ENCODE measurements at regions not wholly inside any gene's neighbourhood (a gene's known extent, or its start where the extent isn't known, plus 50 kb on each side); places are given as distances from the start of the nearest gene placed in this dataset.

DNA sequence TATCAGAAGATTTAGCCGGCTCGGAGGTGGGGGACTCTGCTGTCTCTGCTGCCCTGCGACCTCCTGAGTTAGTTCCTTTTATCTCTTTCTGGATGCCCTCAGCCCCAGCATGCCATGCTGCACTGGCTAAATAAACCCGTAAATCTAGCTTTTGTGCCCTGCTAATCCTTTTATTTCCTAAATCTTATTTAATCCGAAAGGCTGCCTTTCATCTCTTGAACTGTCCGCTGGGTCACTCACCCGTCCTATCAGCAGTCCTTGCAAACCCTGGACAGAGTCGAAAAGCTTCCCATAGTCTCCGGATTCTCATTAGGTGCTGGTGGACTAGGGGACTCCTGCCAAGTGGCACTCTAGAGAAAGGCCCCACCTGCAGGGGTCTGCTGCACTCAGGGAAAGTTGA, 122.0 kb upstream of the APCDD1 start:
- 63% methylated on average over 9 of the region's 9 CpGs for WGBS (ENCODE audit: low lambda C conversion rate, missing lambda C conversion rate)
- no peaks in the 10 kb centered on the region for H3K9me2 ChIP-seq (replicated peaks; ENCODE audit: insufficient read depth)
- TF ChIP-seq CTCF (IDR thresholded peaks at IDR 0.05; ENCODE audit: poor library complexity) = no peak
- H2AFZ ChIP-seq = no peak overlapping the region
- no peak overlapping the region for H3K27ac ChIP-seq
- H3K4me2 ChIP-seq = no peak overlapping the region
- no peak for DNase-seq (ENCODE audit: low spot score)
- H3K79me2 ChIP-seq = no peaks in the 10 kb centered on the region
- H3K4me3 ChIP-seq = no peak overlapping the region
- H3K4me1 ChIP-seq (ENCODE audit: insufficient read depth) = no peaks in the 10 kb centered on the region
- H3K9me3 ChIP-seq (ENCODE audit: low read depth) = no peaks in the 10 kb centered on the region
- H4K20me1 ChIP-seq (ENCODE audit: insufficient read depth, poor library complexity, severe bottlenecking) = no peaks in the 10 kb centered on the region
- no peaks in the 10 kb centered on the region for H3K36me3 ChIP-seq (replicated peaks; ENCODE audit: insufficient read depth, low read depth)
- no peaks in the 10 kb centered on the region for H3K27me3 ChIP-seq

- no peak overlapping the region for H3K4me3 ChIP-seq
- no peak for DNase-seq (ENCODE audit: low spot score)
Measured at GRCh38 chr18:10336749-10337350, 117.6 kb upstream of the APCDD1 start.

DNA sequence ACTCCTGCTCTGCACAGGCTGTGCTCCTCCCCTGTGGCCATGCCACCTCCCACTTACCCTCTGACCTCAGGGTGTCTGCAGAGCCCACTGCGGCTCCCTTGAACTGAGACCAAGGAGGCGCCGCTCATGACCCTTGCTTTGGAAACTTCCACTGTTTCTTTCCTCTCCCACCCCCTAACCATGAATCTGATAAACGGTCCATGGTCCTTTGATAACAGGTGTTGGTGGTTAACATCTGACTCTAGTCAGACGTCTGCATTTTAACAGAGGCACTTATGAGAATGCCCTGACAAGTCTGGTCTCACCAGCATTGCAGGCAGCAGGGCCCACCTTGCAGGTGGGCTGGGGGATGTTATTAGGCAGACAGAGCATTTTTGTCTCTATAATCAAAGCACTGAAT, 113.6 kb upstream of the APCDD1 start:
- no peaks in the 10 kb centered on the region for H3K79me2 ChIP-seq
- H2AFZ ChIP-seq = no peak overlapping the region
- H3K4me3 ChIP-seq = no peak overlapping the region
- no peaks in the 10 kb centered on the region for H3K9me2 ChIP-seq (replicated peaks; ENCODE audit: insufficient read depth)
- H3K27ac ChIP-seq = no peak overlapping the region
- H3K4me1 ChIP-seq (ENCODE audit: insufficient read depth) = peaks cover 5% of the 10 kb centered on the region
- H3K27me3 ChIP-seq = no peaks in the 10 kb centered on the region
- H3K4me2 ChIP-seq = no peak overlapping the region
- H3K9me3 ChIP-seq (ENCODE audit: low read depth) = no peaks in the 10 kb centered on the region
- H3K36me3 ChIP-seq (replicated peaks; ENCODE audit: insufficient read depth, low read depth) = no peaks in the 10 kb centered on the region
- H4K20me1 ChIP-seq (ENCODE audit: insufficient read depth, poor library complexity, severe bottlenecking) = no peaks in the 10 kb centered on the region
- WGBS (ENCODE audit: low lambda C conversion rate, missing lambda C conversion rate) = 84% methylated on average over 5 of the region's 5 CpGs
- TF ChIP-seq EZH2 (IDR thresholded peaks at IDR 0.05; ENCODE audit: borderline replicate concordance) (no peak), EZH2phosphoT487 (IDR thresholded peaks at IDR 0.05; ENCODE audit: low read depth, severe bottlenecking, unreplicated experiment) (no peak), CTCF (IDR thresholded peaks at IDR 0.05; ENCODE audit: poor library complexity) (no peak)
- no peak for DNase-seq (ENCODE audit: low spot score)

More at GRCh38 chr18:10336749-10337350, 117.6 kb upstream of the APCDD1 start:
- Histone ChIP-seq H2AFZ (no peak overlapping the region), H3K4me1 (ENCODE audit: insufficient read depth) (peaks cover 2% of the 10 kb centered on the region), H4K20me1 (ENCODE audit: insufficient read depth, poor library complexity, severe bottlenecking) (no peaks in the 10 kb centered on the region), H3K27ac (no peak overlapping the region), H3K27me3 (no peaks in the 10 kb centered on the region), H3K36me3 (replicated peaks; ENCODE audit: insufficient read depth, low read depth) (no peaks in the 10 kb centered on the region), H3K79me2 (no peaks in the 10 kb centered on the region), H3K9me3 (ENCODE audit: low read depth) (no peaks in the 10 kb centered on the region), H3K9me2 (replicated peaks; ENCODE audit: insufficient read depth) (no peaks in the 10 kb centered on the region), H3K4me2 (no peak overlapping the region)
- WGBS (ENCODE audit: low lambda C conversion rate, missing lambda C conversion rate) = 88% methylated on average over 14 of the region's 14 CpGs
- TF ChIP-seq EZH2phosphoT487 (IDR thresholded peaks at IDR 0.05; ENCODE audit: low read depth, severe bottlenecking, unreplicated experiment) (no peak), EZH2 (IDR thresholded peaks at IDR 0.05; ENCODE audit: borderline replicate concordance) (no peak)

DNA sequence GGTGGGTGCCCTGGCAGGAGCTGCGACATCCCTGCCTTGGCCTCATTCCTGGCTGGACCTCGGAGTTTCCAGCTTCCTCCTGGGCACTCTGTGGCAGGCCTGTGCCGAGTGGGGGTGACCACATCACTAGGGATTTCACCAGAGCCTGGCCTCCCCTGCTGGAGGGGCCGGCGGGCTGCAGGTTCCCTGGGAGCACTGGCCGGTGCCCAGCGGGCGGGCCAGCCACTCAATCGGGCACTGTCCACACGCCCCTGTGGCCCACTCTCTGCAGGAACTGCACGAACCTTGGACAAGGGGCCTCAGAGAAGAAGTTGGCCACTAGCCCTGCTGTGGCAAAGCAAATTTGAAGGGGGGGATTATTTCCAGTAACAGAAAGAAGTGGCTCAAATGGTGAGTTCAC, 110.7 kb upstream of the APCDD1 start:
- H3K36me3 ChIP-seq (replicated peaks; ENCODE audit: insufficient read depth, low read depth) = no peaks in the 10 kb centered on the region
- TF ChIP-seq EZH2phosphoT487 (IDR thresholded peaks at IDR 0.05; ENCODE audit: low read depth, severe bottlenecking, unreplicated experiment) (no peak), CTCF (IDR thresholded peaks at IDR 0.05; ENCODE audit: poor library complexity) (no peak), EZH2 (IDR thresholded peaks at IDR 0.05; ENCODE audit: borderline replicate concordance) (no peak)

More for the DNA sequence above, 110.7 kb upstream of the APCDD1 start:
- DNase-seq (ENCODE audit: low spot score) = no peak
- Histone ChIP-seq H3K79me2 (no peaks in the 10 kb centered on the region), H3K4me1 (ENCODE audit: insufficient read depth) (peaks cover 11% of the 10 kb centered on the region), H3K27me3 (no peaks in the 10 kb centered on the region), H3K9me2 (replicated peaks; ENCODE audit: insufficient read depth) (no peaks in the 10 kb centered on the region), H3K4me3 (no peak overlapping the region), H3K9me3 (ENCODE audit: low read depth) (no peaks in the 10 kb centered on the region), H4K20me1 (ENCODE audit: insufficient read depth, poor library complexity, severe bottlenecking) (no peaks in the 10 kb centered on the region), H2AFZ (no peak overlapping the region), H3K27ac (no peak overlapping the region), H3K4me2 (no peak overlapping the region)
- 91% methylated on average over 11 of the region's 11 CpGs for WGBS (ENCODE audit: low lambda C conversion rate, missing lambda C conversion rate)

Measured in hepatocyte (in vitro differentiated cells).